Subcutaneous abdominal adipose tissue (tissue), 5 donors: ENCODE measurements at regions not wholly inside any gene's neighbourhood (a gene's known extent, or its start where the extent isn't known, plus 50 kb on each side); places are given as distances from the start of the nearest gene placed in this dataset.

Source experiments
- H3K27ac ChIP-seq: one replicate; pipeline ENCODE4 v1.7.0; 2013; ENCODE audit warnings: low read depth, mild to moderate bottlenecking, inconsistent platforms, low read length, moderate library complexity
- H3K27me3 ChIP-seq, 5 donors: one replicate each; pipeline ENCODE4 v1.7.0; 2013; ENCODE audit warnings: low read length in 5 of 5, inconsistent platforms in 1 of 5; ENCODE audit not compliant: control insufficient read depth in 5 of 5, insufficient read depth in 4 of 5
- H3K36me3 ChIP-seq, 5 donors: one replicate each; pipeline ENCODE4 v1.7.0; 2013; ENCODE audit warnings: low read length in 5 of 5; ENCODE audit not compliant: control insufficient read depth in 5 of 5, insufficient read depth in 5 of 5
- H3K4me1 ChIP-seq, 5 donors: one replicate each; pipeline ENCODE4 v1.7.0; 2013; ENCODE audit warnings: low read length in 5 of 5, mild to moderate bottlenecking in 3 of 5, moderate library complexity in 1 of 5; ENCODE audit not compliant: control insufficient read depth in 5 of 5, insufficient read depth in 5 of 5
- H3K4me3 ChIP-seq, 5 donors: one replicate each; pipeline ENCODE4 v1.7.0; 2013; ENCODE audit warnings: low read length in 5 of 5, low read depth in 1 of 5
- H3K9ac ChIP-seq, 5 donors: one replicate each; pipeline ENCODE4 v1.7.0; 2013; ENCODE audit warnings: low read length in 5 of 5, mild to moderate bottlenecking in 4 of 5, moderate library complexity in 3 of 5
- H3K9me3 ChIP-seq, 5 donors: one replicate each; pipeline ENCODE4 v1.7.0; 2013; ENCODE audit warnings: low read length in 5 of 5; ENCODE audit not compliant: control insufficient read depth in 5 of 5
- donor health status: healthy.
- donor health status: healthy.
- donor health status: healthy.
- donor health status: healthy.
- donor health status: healthy.

- Histone ChIP-seq H3K9ac (no peak overlapping the region), H3K36me3 (no peaks in the 10 kb centered on the region), H3K9me3 (no peaks in the 10 kb centered on the region), H3K27ac (no peak overlapping the region), H3K4me3 (no peak overlapping the region), H3K4me1 (peaks cover 2 to 20% (median 12%) of the 10 kb centered on the region in 5 donors), H3K27me3 (no peaks in the 10 kb centered on the region)
Observed at GRCh38 chr2:41736105-41736567, 311.7 kb upstream of the PKDCC start.

DNA sequence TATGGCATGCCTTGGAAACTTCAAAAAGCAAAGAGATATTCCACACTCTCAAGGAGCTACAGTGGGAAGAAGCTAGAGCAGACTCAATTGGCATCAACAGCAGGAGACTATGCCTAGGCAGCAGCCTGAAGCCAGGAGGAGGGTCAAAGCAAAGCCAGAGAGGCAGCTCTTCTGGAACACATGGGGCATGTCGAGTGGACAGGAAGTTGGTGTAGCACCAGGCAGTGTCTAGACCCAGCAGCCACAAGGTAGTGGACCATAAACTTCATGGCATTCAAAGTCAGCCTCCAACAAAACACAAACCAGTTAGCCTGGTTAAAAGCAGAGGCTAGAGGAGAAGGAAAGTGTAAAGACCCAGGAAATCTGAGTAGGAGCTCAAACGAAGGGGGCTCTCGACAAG lies 311.2 kb upstream of the PKDCC start:
- Histone ChIP-seq H3K27ac (no peak overlapping the region), H3K9ac (no peak overlapping the region), H3K36me3 (no peaks in the 10 kb centered on the region), H3K9me3 (no peaks in the 10 kb centered on the region), H3K4me1 (peaks cover 2 to 20% (median 12%) of the 10 kb centered on the region in 5 donors), H3K27me3 (no peaks in the 10 kb centered on the region), H3K4me3 (peak overlapping the region in 1 of 5 donors; percentile 13)

DNA sequence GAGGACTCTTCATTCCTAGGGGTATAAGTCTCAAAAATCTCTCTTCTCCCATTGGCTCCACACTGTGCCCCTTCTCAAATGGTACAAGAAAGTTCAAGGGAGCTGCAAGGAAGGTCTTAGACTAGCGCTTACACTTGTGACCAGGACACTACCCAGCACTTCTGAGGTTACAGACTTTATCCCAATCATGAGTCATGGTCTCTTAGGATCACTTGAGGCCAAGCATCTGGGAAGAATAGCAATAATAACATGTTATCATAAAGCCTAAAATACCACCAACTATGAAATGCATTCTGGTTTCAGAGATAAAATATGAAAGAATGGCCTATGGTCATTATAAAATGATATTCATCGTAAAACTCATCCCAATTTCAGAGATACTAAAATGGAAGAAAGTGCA lies 309.9 kb upstream of the PKDCC start:
- H3K27ac ChIP-seq = no peak overlapping the region
- H3K9me3 ChIP-seq = no peaks in the 10 kb centered on the region
- no peak overlapping the region for H3K4me3 ChIP-seq
- no peaks in the 10 kb centered on the region for H3K27me3 ChIP-seq
- no peaks in the 10 kb centered on the region for H3K36me3 ChIP-seq
- H3K4me1 ChIP-seq = peaks cover 2 to 20% (median 12%) of the 10 kb centered on the region in 5 donors
- H3K9ac ChIP-seq = no peak overlapping the region

DNA sequence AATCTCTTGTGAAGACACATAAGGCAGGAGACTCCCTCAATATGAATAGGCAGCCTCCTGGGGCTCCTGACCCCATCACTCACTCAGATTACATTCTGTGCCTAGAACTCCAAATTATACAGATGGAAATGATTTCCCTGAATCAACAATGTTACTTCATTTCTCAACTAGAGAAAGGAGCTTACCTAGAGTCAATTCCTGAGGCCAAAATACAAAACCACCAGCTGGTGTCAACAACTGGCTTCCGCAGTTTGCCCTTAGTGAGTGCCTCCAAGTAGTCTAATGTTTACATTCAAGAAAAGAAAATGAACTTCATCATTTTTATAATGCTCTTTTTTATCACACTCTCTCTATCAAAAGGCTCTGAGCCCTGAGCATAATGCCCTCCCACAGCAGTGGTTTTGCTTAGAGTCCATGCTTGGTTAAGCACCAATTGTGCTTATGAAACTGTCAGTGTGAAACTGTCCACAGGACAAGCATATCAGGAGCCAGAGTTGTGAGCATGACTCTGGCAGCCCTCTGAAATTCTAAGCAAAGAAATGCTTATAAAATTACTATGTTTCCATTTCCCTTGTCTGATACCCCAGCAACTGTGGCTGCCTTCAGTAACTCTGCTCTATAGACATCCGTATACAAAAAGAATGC lies 305.7 kb upstream of the PKDCC start:
- H3K36me3 ChIP-seq = no peaks in the 10 kb centered on the region

DNA sequence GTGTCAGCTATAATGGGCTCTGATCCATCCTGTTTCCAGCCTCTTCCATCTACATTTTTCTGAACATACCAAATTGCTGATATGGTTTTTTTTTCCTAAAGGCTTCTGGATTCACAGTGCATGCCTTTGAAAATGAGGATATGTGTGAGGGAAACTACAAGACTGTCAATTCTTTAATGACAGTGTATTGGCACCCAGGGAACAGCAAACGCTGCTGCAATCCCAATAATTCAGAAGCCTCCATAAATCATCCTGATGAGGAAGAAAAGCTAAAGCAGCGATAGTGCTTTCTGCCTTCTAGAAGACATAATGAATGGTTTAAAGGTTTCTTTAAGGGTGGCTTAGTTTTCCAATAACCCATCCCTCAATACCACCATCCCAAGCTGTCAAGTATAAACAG lies 304.5 kb upstream of the PKDCC start:
- no peaks in the 10 kb centered on the region for H3K4me1 ChIP-seq
- peaks cover 0 to 2% (median 0%) of the 10 kb centered on the region in 5 donors for H3K9me3 ChIP-seq
- no peaks in the 10 kb centered on the region for H3K36me3 ChIP-seq
- no peak overlapping the region for H3K9ac ChIP-seq
- H3K27me3 ChIP-seq = no peaks in the 10 kb centered on the region
- no peak overlapping the region for H3K27ac ChIP-seq
- no peak overlapping the region for H3K4me3 ChIP-seq

More for the DNA sequence above, 305.7 kb upstream of the PKDCC start:
- no peaks in the 10 kb centered on the region for H3K27me3 ChIP-seq
- H3K4me1 ChIP-seq = peaks cover 0 to 2% (median 0%) of the 10 kb centered on the region in 5 donors
- H3K9ac ChIP-seq = no peak overlapping the region
- H3K9me3 ChIP-seq = peaks cover 0 to 2% (median 0%) of the 10 kb centered on the region in 5 donors
- no peak overlapping the region for H3K27ac ChIP-seq
- H3K4me3 ChIP-seq = no peak overlapping the region

GRCh38 chr2:41750829-41751228 lies 297.0 kb upstream of the PKDCC start:
- no peaks in the 10 kb centered on the region for H3K36me3 ChIP-seq
- no peak overlapping the region for H3K27ac ChIP-seq
- no peaks in the 10 kb centered on the region for H3K27me3 ChIP-seq
- H3K9me3 ChIP-seq = no peaks in the 10 kb centered on the region
- no peaks in the 10 kb centered on the region for H3K4me1 ChIP-seq
- no peak overlapping the region for H3K4me3 ChIP-seq
- H3K9ac ChIP-seq = no peak overlapping the region

GRCh38 chr2:41759880-41760279 lies 287.9 kb upstream of the PKDCC start:
- Histone ChIP-seq H3K4me1 (peaks cover 0 to 11% (median 4%) of the 10 kb centered on the region in 5 donors), H3K4me3 (no peak overlapping the region), H3K9ac (no peak overlapping the region), H3K27ac (no peak overlapping the region), H3K9me3 (no peaks in the 10 kb centered on the region), H3K27me3 (no peaks in the 10 kb centered on the region), H3K36me3 (no peaks in the 10 kb centered on the region)

GRCh38 chr2:41763141-41763540 lies 284.7 kb upstream of the PKDCC start:
- H3K9ac ChIP-seq = no peak overlapping the region
- H3K27ac ChIP-seq = no peak overlapping the region
- H3K27me3 ChIP-seq = no peaks in the 10 kb centered on the region
- peaks cover 0 to 12% (median 6%) of the 10 kb centered on the region in 5 donors for H3K4me1 ChIP-seq
- no peaks in the 10 kb centered on the region for H3K9me3 ChIP-seq
- H3K4me3 ChIP-seq = no peak overlapping the region
- no peaks in the 10 kb centered on the region for H3K36me3 ChIP-seq

GRCh38 chr2:41764131-41764530 lies 283.7 kb upstream of the PKDCC start:
- no peak overlapping the region for H3K27ac ChIP-seq
- H3K9me3 ChIP-seq = no peaks in the 10 kb centered on the region
- H3K4me3 ChIP-seq = no peak overlapping the region
- no peaks in the 10 kb centered on the region for H3K36me3 ChIP-seq
- no peak overlapping the region for H3K9ac ChIP-seq
- peaks cover 0 to 15% (median 8%) of the 10 kb centered on the region in 5 donors for H3K4me1 ChIP-seq
- H3K27me3 ChIP-seq = no peaks in the 10 kb centered on the region

- peaks cover 0 to 15% (median 8%) of the 10 kb centered on the region in 5 donors for H3K4me1 ChIP-seq
- H3K4me3 ChIP-seq = no peak overlapping the region
- no peak overlapping the region for H3K27ac ChIP-seq
- no peaks in the 10 kb centered on the region for H3K9me3 ChIP-seq
- no peak overlapping the region for H3K9ac ChIP-seq
- no peaks in the 10 kb centered on the region for H3K27me3 ChIP-seq
- no peaks in the 10 kb centered on the region for H3K36me3 ChIP-seq
Observed at GRCh38 chr2:41764919-41765318, 282.9 kb upstream of the PKDCC start.
